Vagina (tissue), 2 donors: ENCODE measurements at regions not wholly inside any gene's neighbourhood (a gene's known extent, or its start where the extent isn't known, plus 50 kb on each side); places are given as distances from the start of the nearest gene placed in this dataset.

Experiments
- CTCF ChIP-seq, 3 experiments: fragments of 450-650 bp in 2 of 3; fragments of 200-600 bp in 1 of 3; sonication (generic) in 1 of 3; IDR thresholded peaks; one replicate each; pipeline ENCODE4 v1.5.1; 2017 to 2019; ENCODE audit warnings: antibody characterized with exemption in 3 of 3, mild to moderate bottlenecking in 2 of 3, moderate library complexity in 2 of 3
- POLR2AphosphoS5 ChIP-seq, 2 donors: sonication (generic); formaldehyde crosslinking; IDR thresholded peaks; one replicate each; pipeline ENCODE4 v1.9.0; 2017; ENCODE audit warnings: antibody characterized with exemption in 2 of 2, mild to moderate bottlenecking in 2 of 2, low read depth in 1 of 2; ENCODE audit not compliant: insufficient read depth in 1 of 2

- no peak for TF ChIP-seq POLR2AphosphoS5 (IDR thresholded peaks at IDR 0.05; ENCODE audit: insufficient read depth in 1 of 2, low read depth in 1 of 2)
- TF ChIP-seq CTCF (IDR thresholded peaks at IDR 0.05), result no peak
Observed at GRCh38 chr2:128416109-128416785, 97.6 kb upstream of the HS6ST1 start.
